ENCODE measurements at regions not wholly inside any gene's neighbourhood (a gene's known extent, or its start where the extent isn't known, plus 50 kb on each side); places are given as distances from the start of the nearest gene placed in this dataset.

DNA sequence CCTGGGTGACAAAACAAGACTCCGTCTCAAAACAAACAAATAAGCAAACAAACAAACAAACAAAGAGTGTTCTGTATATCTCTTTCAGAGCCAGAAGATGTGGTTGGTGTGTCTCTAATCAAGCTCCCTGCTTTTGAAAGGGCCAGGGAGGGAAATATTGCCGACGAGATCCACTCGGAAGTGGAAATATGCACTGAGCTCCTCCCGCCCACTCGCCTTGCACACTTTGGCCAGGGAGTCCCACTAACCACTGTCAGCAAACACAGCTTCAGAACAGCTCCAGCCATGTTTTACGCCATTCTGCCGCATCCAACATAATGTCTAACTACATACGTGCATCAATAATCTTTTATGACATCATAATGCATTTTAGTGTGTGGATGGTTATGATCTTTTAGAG lies 155.5 kb upstream of the VSTM2B start:
- H3K9me3 Mint-ChIP-seq (ENCODE audit: low read depth): no peaks in the 10 kb centered on the region
- H3K4me3 Mint-ChIP-seq (ENCODE audit: unreplicated experiment): no peak overlapping the region
- H3K27ac Mint-ChIP-seq (ENCODE audit: unreplicated experiment): no peak overlapping the region
- no peaks in the 10 kb centered on the region for H3K36me3 Mint-ChIP-seq (ENCODE audit: low read depth)
- peaks cover 5% of the 10 kb centered on the region for H3K27me3 Mint-ChIP-seq (ENCODE audit: low read depth)
- TF ChIP-seq CTCF (IDR thresholded peaks at IDR 0.05): no peak
- no peaks in the 10 kb centered on the region for H3K4me1 Mint-ChIP-seq (ENCODE audit: low read depth)
- DNase-seq (ENCODE audit: low spot score): no peak

- no peak for DNase-seq (ENCODE audit: low spot score)
- Mint-ChIP-seq H3K4me3 (ENCODE audit: unreplicated experiment) (no peak overlapping the region), H3K27me3 (ENCODE audit: low read depth) (peaks cover 3% of the 10 kb centered on the region), H3K27ac (ENCODE audit: unreplicated experiment) (no peak overlapping the region), H3K4me1 (ENCODE audit: low read depth) (no peaks in the 10 kb centered on the region), H3K36me3 (ENCODE audit: low read depth) (no peaks in the 10 kb centered on the region), H3K9me3 (ENCODE audit: low read depth) (no peaks in the 10 kb centered on the region)
- TF ChIP-seq CTCF (IDR thresholded peaks at IDR 0.05): no peak
Observed at GRCh38 chr19:29371251-29372090, 154.3 kb upstream of the VSTM2B start.

GRCh38 chr19:29372091-29372415 lies 153.7 kb upstream of the VSTM2B start:
- H3K4me1 Mint-ChIP-seq (ENCODE audit: low read depth): no peaks in the 10 kb centered on the region
- H3K4me3 Mint-ChIP-seq (ENCODE audit: unreplicated experiment): no peak overlapping the region
- peaks cover 3% of the 10 kb centered on the region for H3K27me3 Mint-ChIP-seq (ENCODE audit: low read depth)
- no peaks in the 10 kb centered on the region for H3K9me3 Mint-ChIP-seq (ENCODE audit: low read depth)
- no peak for TF ChIP-seq CTCF (IDR thresholded peaks at IDR 0.05)
- DNase-seq (ENCODE audit: low spot score): no peak
- H3K36me3 Mint-ChIP-seq (ENCODE audit: low read depth): no peaks in the 10 kb centered on the region
- no peak overlapping the region for H3K27ac Mint-ChIP-seq (ENCODE audit: unreplicated experiment)

GRCh38 chr19:29372461-29372860 lies 153.3 kb upstream of the VSTM2B start:
- Mint-ChIP-seq H3K4me3 (ENCODE audit: unreplicated experiment) (no peak overlapping the region), H3K27ac (ENCODE audit: unreplicated experiment) (no peak overlapping the region), H3K27me3 (ENCODE audit: low read depth) (peaks cover 3% of the 10 kb centered on the region), H3K36me3 (ENCODE audit: low read depth) (no peaks in the 10 kb centered on the region), H3K9me3 (ENCODE audit: low read depth) (no peaks in the 10 kb centered on the region), H3K4me1 (ENCODE audit: low read depth) (no peaks in the 10 kb centered on the region)
- TF ChIP-seq CTCF (IDR thresholded peaks at IDR 0.05): no peak
- DNase-seq (ENCODE audit: low spot score): no peak

DNA sequence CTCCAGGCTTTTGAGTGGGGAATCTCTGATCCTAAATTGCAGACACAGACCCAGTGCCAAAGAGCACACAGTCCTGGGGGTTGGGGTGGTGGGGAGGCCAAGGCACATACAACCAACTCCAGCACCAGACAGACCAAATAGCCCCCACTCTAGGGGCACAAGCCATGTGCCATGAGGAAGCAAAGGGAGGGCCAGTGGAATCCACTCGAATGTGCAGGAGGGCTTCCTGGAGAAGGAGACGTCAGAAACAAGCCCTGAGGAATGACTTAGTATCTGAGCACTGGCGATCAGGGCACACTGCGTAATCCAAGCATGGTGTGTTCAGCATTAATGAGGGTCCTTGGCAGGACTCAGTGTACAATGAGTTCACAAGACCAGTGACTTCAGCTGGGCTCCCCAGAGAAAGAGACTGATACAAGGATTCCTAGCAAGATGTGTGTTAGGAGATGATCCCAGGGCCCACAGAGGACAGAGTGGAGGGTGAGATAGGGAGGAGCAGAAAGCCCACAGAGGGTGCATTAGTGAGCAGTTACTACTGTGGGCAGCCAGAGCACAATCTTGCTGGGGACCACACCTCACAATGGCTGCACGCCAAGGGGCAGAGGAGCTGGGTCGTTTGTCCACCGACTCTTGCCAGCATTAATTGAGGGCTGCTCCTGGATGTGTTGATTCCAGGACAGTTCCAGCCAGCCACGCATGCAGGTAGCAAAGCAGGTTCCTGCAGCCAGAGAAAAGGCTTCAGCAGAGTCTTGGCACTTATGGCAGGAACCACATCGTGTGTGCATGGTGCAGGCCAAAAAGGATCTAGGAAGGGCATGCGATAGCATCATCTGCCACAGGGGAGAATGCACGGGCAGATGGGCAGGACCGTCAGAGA lies 152.6 kb upstream of the VSTM2B start:
- Mint-ChIP-seq H3K27ac (ENCODE audit: unreplicated experiment) (no peak overlapping the region), H3K27me3 (ENCODE audit: low read depth) (no peaks in the 10 kb centered on the region), H3K9me3 (ENCODE audit: low read depth) (no peaks in the 10 kb centered on the region), H3K4me3 (ENCODE audit: unreplicated experiment) (no peak overlapping the region), H3K4me1 (ENCODE audit: low read depth) (no peaks in the 10 kb centered on the region), H3K36me3 (ENCODE audit: low read depth) (no peaks in the 10 kb centered on the region)
- DNase-seq (ENCODE audit: low spot score): no peak
- no peak for TF ChIP-seq CTCF (IDR thresholded peaks at IDR 0.05)
